ENCODE measurements at regions not wholly inside any gene's neighbourhood (a gene's known extent, or its start where the extent isn't known, plus 50 kb on each side); places are given as distances from the start of the nearest gene placed in this dataset.
"Not testable (repeated sequence)": the region's sequence is repeated elsewhere in the genome, so short reads cannot be mapped to it uniquely, and the experiment has no call there.

DNA sequence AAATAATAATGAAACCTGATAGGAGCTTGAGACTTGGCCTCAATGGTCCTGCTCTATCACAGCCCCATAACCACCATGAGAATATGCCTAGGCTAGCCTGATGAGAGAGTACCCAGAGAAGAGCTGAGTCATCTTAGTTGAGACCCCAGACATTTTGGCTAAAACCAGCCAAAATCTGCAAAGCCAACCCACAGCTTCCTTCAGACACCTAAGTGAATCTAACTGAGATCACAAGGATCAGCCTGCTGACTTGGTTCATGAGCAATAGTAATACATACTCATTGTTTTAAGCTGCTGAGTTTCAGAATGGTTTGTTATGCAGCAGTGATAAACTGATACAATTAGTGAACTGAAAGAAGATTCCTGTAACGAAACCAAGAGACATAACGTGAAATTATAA, 473.7 kb upstream of the PTGER4 start:
- no peak overlapping the region for H3K9ac ChIP-seq (ENCODE audit: low read length)
- no peaks in the 10 kb centered on the region for H3K9me3 ChIP-seq (ENCODE audit: control insufficient read depth, low read depth, low read length)
- no peaks in the 10 kb centered on the region for H3K27me3 ChIP-seq (ENCODE audit: control insufficient read depth, insufficient read depth, low read length)
- no peak overlapping the region for H3K27ac ChIP-seq (ENCODE audit: low read length)
- no peak overlapping the region for H3K4me3 ChIP-seq (ENCODE audit: low read length)
- H3K4me1 ChIP-seq (ENCODE audit: control insufficient read depth, low read depth, low read length) = no peaks in the 10 kb centered on the region
- H3K36me3 ChIP-seq (ENCODE audit: control insufficient read depth, low read depth, low read length) = no peaks in the 10 kb centered on the region

DNA sequence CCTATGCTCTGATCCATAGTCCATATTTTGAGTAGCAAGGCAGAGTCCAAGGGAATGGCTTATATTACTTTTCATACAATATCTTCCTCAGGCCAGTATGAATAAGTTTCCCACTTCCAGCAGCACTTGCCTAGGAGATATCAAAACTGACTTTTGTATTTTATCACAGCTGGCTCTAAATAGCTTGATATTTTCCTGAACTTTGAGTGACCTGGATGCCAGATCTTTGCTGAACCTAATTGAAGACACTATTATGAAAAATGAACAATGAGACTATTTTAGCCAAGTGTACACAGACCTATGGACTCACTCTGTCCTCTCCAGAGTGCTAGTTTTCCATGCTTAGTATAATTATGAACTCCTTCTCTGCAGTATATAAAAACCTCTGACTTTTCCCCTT, 475.6 kb upstream of the PTGER4 start:
- Histone ChIP-seq H3K4me1 (ENCODE audit: control insufficient read depth, low read depth, low read length) (no peaks in the 10 kb centered on the region), H3K4me3 (ENCODE audit: low read length) (no peak overlapping the region), H3K36me3 (ENCODE audit: control insufficient read depth, low read depth, low read length) (no peaks in the 10 kb centered on the region), H3K9me3 (ENCODE audit: control insufficient read depth, low read depth, low read length) (no peaks in the 10 kb centered on the region), H3K27ac (ENCODE audit: low read length) (no peak overlapping the region), H3K27me3 (ENCODE audit: control insufficient read depth, insufficient read depth, low read length) (no peaks in the 10 kb centered on the region), H3K9ac (ENCODE audit: low read length) (no peak overlapping the region)

DNA sequence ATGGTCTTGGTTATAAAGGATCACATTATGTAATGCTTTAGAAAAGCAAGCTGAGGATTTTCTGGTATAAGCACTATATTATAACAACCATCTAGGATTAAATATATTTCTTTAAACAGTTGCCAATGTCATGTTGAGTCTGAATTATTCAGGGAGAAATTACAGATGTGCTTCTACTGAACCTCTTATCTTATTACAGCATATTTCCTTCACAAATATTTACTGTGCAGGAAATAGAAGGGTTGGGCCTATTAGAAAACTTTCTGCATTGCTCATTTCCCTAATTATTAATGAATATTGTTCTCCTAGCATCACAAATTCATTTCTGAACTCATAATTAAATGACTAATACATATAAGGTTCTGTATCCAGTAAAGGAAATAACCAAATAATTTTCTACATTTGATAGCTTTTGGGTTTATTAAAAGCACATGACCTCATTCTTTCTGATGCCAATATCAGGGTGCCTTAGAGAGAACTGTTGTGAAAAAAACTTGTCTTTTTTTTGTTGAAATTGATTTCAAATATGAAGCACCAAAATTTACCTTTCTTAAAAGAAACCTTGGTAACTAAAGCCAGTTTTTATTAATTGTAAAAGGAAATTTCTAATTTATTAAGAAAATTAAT, 476.8 kb upstream of the PTGER4 start:
- H3K9me3 ChIP-seq (ENCODE audit: control insufficient read depth, low read depth, low read length) = no peaks in the 10 kb centered on the region
- no peak overlapping the region for H3K27ac ChIP-seq (ENCODE audit: low read length)
- H3K27me3 ChIP-seq (ENCODE audit: control insufficient read depth, insufficient read depth, low read length) = no peaks in the 10 kb centered on the region
- no peaks in the 10 kb centered on the region for H3K36me3 ChIP-seq (ENCODE audit: control insufficient read depth, low read depth, low read length)
- H3K9ac ChIP-seq (ENCODE audit: low read length) = no peak overlapping the region
- no peak overlapping the region for H3K4me3 ChIP-seq (ENCODE audit: low read length)
- H3K4me1 ChIP-seq (ENCODE audit: control insufficient read depth, low read depth, low read length) = no peaks in the 10 kb centered on the region

DNA sequence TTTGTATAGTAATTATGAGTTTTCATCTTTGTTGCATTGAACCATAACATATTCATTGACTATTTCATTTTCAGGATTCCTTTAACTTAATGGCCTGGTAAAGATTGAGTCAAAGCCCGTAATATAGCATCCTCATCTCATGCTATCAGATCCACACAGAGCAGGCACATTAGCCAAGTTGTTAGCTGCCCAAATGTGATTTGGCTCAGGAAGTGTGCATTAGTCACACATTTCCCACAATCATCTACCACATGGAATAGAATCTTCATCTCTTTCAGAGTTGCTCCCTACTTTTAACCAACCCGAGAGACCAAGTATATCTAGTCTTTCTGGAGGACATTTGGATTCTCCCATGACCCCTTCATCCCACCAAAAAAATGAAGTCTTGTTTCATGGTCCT, 481.0 kb upstream of the PTGER4 start:
- no peaks in the 10 kb centered on the region for H3K9me3 ChIP-seq (ENCODE audit: control insufficient read depth, low read depth, low read length)
- no peaks in the 10 kb centered on the region for H3K27me3 ChIP-seq (ENCODE audit: control insufficient read depth, insufficient read depth, low read length)
- no peaks in the 10 kb centered on the region for H3K4me1 ChIP-seq (ENCODE audit: control insufficient read depth, low read depth, low read length)
- H3K27ac ChIP-seq (ENCODE audit: low read length) = no peak overlapping the region
- H3K36me3 ChIP-seq (ENCODE audit: control insufficient read depth, low read depth, low read length) = no peaks in the 10 kb centered on the region
- H3K9ac ChIP-seq (ENCODE audit: low read length) = no peak overlapping the region
- H3K4me3 ChIP-seq (ENCODE audit: low read length) = no peak overlapping the region

DNA sequence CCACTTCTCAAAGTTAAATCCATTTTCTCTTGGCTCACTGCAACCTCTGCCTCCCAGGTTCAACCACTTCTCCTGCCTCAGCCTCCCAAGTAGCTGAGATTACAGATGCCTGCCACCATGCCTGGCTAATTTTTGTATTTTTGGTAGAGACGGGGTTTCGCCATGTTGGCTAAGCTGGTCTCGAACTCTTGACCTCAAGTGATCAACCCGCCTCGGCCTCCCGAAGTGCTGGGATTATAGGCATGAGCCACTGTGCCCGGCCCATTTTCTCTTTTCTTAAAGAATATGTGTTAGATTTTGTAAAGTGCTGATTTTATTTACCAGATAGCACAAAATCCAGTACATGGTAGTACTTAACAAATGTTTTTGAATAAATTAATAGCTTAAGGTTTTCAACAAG, 484.1 kb upstream of the PTGER4 start:
- not testable (repeated sequence) for H3K36me3 ChIP-seq (ENCODE audit: control insufficient read depth, low read depth, low read length); H3K4me3 ChIP-seq (ENCODE audit: low read length); H3K27ac ChIP-seq (ENCODE audit: low read length); H3K9me3 ChIP-seq (ENCODE audit: control insufficient read depth, low read depth, low read length); H3K27me3 ChIP-seq (ENCODE audit: control insufficient read depth, insufficient read depth, low read length); H3K4me1 ChIP-seq (ENCODE audit: control insufficient read depth, low read depth, low read length); H3K9ac ChIP-seq (ENCODE audit: low read length)

DNA sequence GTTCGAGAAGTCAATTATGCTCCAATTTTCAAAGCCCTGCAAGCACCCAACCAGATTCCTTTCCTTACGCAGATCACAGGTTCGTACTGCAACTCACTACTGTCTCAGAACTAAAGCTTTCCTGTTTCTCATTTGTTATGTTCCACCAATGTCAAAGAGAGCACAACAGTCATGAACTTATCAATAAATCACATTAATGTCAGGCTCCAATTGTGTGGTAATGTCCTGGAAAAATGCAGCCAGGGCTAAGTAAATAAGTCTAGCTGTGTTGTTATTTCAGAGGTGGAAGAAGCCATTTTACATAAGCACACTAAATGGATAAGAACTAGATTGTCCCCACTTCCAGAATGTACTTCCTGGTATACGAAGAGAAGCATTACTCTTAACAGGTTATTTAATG, 488.6 kb upstream of the PTGER4 start:
- H3K9me3 ChIP-seq (ENCODE audit: control insufficient read depth, low read depth, low read length) = no peaks in the 10 kb centered on the region
- H3K36me3 ChIP-seq (ENCODE audit: control insufficient read depth, low read depth, low read length) = no peaks in the 10 kb centered on the region
- H3K27ac ChIP-seq (ENCODE audit: low read length) = no peak overlapping the region
- H3K27me3 ChIP-seq (ENCODE audit: control insufficient read depth, insufficient read depth, low read length) = no peaks in the 10 kb centered on the region
- H3K4me1 ChIP-seq (ENCODE audit: control insufficient read depth, low read depth, low read length) = no peaks in the 10 kb centered on the region
- no peak overlapping the region for H3K9ac ChIP-seq (ENCODE audit: low read length)
- no peak overlapping the region for H3K4me3 ChIP-seq (ENCODE audit: low read length)

DNA sequence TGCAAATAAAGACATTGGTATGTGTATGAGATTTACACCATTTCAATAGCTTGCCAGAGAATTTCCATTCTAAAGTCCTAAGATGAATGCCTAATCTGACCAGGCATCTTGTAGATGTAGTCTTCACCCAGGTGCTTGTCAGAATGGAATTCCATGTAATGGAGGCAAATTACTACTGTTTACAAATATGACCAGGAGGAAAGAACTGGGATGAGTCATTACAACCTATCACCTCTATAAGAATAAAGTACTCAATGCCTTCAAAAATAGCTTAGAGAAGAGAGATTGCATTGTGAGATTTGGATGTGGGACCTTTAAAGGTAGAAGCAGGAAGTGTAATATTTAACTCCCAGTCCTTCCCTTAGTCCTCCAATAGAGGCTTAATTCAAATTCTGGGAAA, 507.0 kb upstream of the PTGER4 start:
- no peaks in the 10 kb centered on the region for H3K4me1 ChIP-seq (ENCODE audit: control insufficient read depth, low read depth, low read length)
- peaks cover 22% of the 10 kb centered on the region for H3K9me3 ChIP-seq (ENCODE audit: control insufficient read depth, low read depth, low read length)
- H3K27me3 ChIP-seq (ENCODE audit: control insufficient read depth, insufficient read depth, low read length) = no peaks in the 10 kb centered on the region
- H3K27ac ChIP-seq (ENCODE audit: low read length) = no peak overlapping the region
- H3K4me3 ChIP-seq (ENCODE audit: low read length) = no peak overlapping the region
- H3K36me3 ChIP-seq (ENCODE audit: control insufficient read depth, low read depth, low read length) = no peaks in the 10 kb centered on the region
- no peak overlapping the region for H3K9ac ChIP-seq (ENCODE audit: low read length)

DNA sequence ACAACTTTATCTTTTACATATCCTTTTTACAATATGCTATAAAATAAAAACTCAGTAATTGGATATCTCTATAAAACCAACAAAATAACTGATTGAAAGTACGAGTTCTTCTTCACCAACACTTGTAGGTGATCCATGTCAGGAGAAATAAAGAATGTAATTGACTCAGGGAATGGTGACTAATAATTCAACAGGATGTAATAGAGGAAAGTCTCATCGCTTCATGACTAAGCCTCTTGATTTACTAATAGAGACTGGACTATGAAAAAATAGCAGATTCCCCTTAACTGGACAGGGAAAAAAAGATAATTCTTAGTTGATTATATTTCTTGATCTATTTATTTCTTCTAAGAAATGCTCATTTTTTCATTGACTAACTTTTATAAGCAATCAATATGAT, 507.7 kb upstream of the PTGER4 start:
- Histone ChIP-seq H3K27me3 (ENCODE audit: control insufficient read depth, insufficient read depth, low read length) (no peaks in the 10 kb centered on the region), H3K4me3 (ENCODE audit: low read length) (no peak overlapping the region), H3K36me3 (ENCODE audit: control insufficient read depth, low read depth, low read length) (no peaks in the 10 kb centered on the region), H3K27ac (ENCODE audit: low read length) (no peak overlapping the region), H3K9me3 (ENCODE audit: control insufficient read depth, low read depth, low read length) (peaks cover 20% of the 10 kb centered on the region), H3K4me1 (ENCODE audit: control insufficient read depth, low read depth, low read length) (no peaks in the 10 kb centered on the region), H3K9ac (ENCODE audit: low read length) (no peak overlapping the region)

DNA sequence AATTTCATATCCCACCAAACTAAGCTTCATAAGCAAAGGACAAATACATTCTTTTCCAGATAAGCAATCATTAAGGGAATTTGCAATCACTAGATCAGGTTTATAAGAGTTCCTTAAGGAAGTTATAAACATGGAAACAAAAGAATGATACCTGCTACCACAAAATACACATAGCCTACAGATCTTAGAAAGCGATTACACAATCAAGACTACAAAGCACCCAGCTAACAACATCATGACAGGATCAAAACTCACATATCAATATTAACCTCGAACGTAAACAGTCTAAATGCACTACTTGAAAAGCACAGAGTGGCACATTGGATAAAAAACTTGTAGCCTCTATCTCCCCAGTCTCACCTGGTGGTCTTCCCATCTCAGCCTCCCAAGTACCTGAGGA, 512.4 kb upstream of the PTGER4 start:
- H3K36me3 ChIP-seq (ENCODE audit: control insufficient read depth, low read depth, low read length) = no peaks in the 10 kb centered on the region
- no peak overlapping the region for H3K9ac ChIP-seq (ENCODE audit: low read length)
- H3K9me3 ChIP-seq (ENCODE audit: control insufficient read depth, low read depth, low read length) = peaks cover 8% of the 10 kb centered on the region
- H3K27ac ChIP-seq (ENCODE audit: low read length) = no peak overlapping the region
- no peak overlapping the region for H3K4me3 ChIP-seq (ENCODE audit: low read length)
- H3K27me3 ChIP-seq (ENCODE audit: control insufficient read depth, insufficient read depth, low read length) = no peaks in the 10 kb centered on the region
- peaks cover 3% of the 10 kb centered on the region for H3K4me1 ChIP-seq (ENCODE audit: control insufficient read depth, low read depth, low read length)

DNA sequence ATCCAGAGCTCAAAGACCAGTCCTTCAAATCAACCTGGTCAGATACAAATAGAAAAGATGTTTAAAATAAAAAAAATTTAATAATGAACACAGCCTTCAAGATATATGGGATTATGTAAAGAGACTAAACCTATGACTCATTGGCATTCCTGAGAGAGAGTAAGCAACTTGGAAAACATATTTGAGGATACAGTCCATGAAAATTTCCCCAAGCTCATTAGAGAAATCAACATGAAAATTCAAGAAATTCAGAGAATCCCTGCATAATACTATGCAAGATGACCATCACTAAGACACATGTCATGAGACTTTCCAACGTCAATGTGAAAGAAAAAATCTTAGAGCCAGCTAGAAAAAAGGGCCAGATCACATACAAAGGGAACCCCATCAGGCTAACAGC, 512.9 kb upstream of the PTGER4 start:
- no peak overlapping the region for H3K27ac ChIP-seq (ENCODE audit: low read length)
- no peak overlapping the region for H3K4me3 ChIP-seq (ENCODE audit: low read length)
- no peak overlapping the region for H3K9ac ChIP-seq (ENCODE audit: low read length)
- peaks cover 3% of the 10 kb centered on the region for H3K4me1 ChIP-seq (ENCODE audit: control insufficient read depth, low read depth, low read length)
- H3K9me3 ChIP-seq (ENCODE audit: control insufficient read depth, low read depth, low read length) = peaks cover 8% of the 10 kb centered on the region
- no peaks in the 10 kb centered on the region for H3K27me3 ChIP-seq (ENCODE audit: control insufficient read depth, insufficient read depth, low read length)
- no peaks in the 10 kb centered on the region for H3K36me3 ChIP-seq (ENCODE audit: control insufficient read depth, low read depth, low read length)

DNA sequence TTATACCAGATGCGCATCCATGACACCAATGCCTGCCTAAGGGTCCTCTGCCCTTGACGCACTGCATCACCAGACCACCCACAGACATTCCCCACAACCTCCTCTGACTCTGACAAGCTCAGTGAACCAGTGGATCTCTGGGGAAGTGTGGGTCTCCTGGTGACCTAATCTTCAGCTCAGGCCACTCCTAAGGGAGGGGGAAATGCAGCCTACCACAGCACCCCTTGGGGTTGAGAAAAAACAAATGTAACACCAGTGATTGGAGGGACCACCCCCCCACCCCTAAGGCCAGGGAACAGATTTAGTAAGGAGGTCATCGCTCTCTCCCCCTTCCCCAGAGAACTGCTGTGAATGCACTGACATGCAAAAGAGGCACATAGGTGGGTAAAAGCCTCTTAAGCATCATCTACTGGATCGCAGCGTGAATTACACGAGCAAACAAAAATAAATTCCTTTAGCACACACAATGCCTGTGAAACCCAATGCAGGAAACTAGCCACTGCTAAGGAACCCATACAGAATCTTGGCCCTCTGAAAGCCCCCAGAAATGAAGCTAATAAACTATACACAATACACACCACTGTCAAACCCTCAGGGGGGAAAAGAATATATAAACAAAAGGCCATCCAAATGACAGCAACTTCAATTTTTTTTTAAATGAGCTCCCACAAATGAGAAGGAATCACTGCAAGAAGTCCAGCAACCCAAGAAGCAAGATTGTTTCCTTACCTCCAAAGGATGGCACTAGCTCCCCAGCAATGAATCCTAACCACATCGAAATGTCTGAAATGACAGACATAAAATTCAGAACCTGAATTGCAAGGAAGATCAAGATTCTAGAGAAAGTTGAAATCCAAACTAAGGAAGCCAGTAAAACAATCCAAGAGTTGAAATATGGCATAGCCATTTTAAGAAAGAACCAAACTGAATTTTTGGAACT, 513.7 kb upstream of the PTGER4 start:
- Histone ChIP-seq H3K4me3 (ENCODE audit: low read length) (no peak overlapping the region), H3K9me3 (ENCODE audit: control insufficient read depth, low read depth, low read length) (peaks cover 8% of the 10 kb centered on the region), H3K4me1 (ENCODE audit: control insufficient read depth, low read depth, low read length) (peaks cover 3% of the 10 kb centered on the region), H3K27me3 (ENCODE audit: control insufficient read depth, insufficient read depth, low read length) (no peaks in the 10 kb centered on the region), H3K27ac (ENCODE audit: low read length) (no peak overlapping the region), H3K9ac (ENCODE audit: low read length) (no peak overlapping the region), H3K36me3 (ENCODE audit: control insufficient read depth, low read depth, low read length) (no peaks in the 10 kb centered on the region)

All from iPS-18a (cell line).